AG04450 (cell line): ENCODE measurements at regions not wholly inside any gene's neighbourhood (a gene's known extent, or its start where the extent isn't known, plus 50 kb on each side); places are given as distances from the start of the nearest gene placed in this dataset.

Source experiments
- CTCF ChIA-PET: fragments of 300-600, 350-600 bp; formaldehyde crosslinking; extraction: SDS; loops from one replicate; lab custom pipeline; 2022; ENCODE audit warnings: antibody characterized with exemption, inconsistent platforms; lab: Charles Lee
- POLR2A ChIA-PET: fragments of 350-600 bp; formaldehyde crosslinking; extraction: SDS; loops from one replicate; lab custom pipeline; 2021; ENCODE audit warnings: antibody characterized with exemption, inconsistent platforms; lab: Yijun Ruan, JAX
- DNase-seq: peaks from one replicate; pipeline ENCODE4 v3.0.0-alpha.2; 2011; ENCODE audit warnings: low read depth, low spot score
- H3K27ac ChIP-seq: one replicate; pipeline ENCODE4 v1.5.1; 2012; ENCODE audit warnings: low read depth, low read length, control low read depth
- H3K27me3 ChIP-seq: one replicate; pipeline ENCODE4 v1.6.0; 2012; ENCODE audit warnings: low read length; ENCODE audit not compliant: control insufficient read depth, insufficient read depth
- H3K4me3 ChIP-seq: 2 replicates; pipeline ENCODE4 v1.5.1; 2011; ENCODE audit warnings: mild to moderate bottlenecking, low read depth, low read length, control low read depth
- H3K9me3 ChIP-seq: 2 replicates; pipeline ENCODE4 v1.5.1; 2012; ENCODE audit warnings: low read length; ENCODE audit not compliant: control insufficient read depth, insufficient read depth
- TF ChIP-seq, protein P1 (sequence below): IDR thresholded peaks from 2 replicates; pipeline ENCODE4 v1.5.1; 2011; ENCODE audit warnings: low read depth, low read length, control low read depth, inconsistent platforms

DNA sequence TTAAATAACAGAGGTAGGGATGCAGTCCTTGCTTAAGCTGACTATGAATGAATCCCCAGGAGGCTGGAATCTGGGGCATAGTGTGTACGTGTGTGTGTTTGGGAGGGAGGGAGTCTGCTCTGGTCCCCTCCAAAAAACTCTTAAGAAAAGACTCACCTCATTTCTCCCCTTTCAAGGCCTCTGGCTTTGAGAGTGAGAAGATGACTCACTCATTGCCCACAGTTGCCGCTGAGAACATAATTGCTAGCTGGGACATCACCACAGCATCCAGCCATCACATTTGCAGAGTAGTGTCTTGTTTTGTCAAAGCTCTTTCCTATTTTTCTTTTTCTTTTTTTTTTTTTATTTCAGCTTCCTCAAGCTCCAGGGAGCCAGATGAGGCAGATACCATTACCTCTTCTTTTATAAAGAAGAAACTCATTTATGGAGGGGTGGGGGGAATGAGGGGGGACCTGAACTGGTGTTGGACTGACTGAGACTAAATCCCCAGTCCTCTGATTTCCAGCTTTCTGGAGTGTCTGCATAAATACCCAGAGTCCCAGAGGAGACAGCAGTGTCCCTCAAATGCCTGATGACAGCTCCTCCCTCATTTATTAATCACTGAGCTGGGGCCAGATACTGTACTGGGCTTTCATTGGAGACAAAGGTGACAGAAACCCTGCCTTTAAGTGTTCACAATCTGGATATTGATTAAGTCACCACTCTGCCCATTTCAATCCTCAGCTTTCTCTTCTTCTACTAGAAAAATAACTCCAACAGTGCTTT lies 61.9 kb upstream of the LAS1L start:
- DNase-seq = no peak
- ChIA-PET CTCF (interaction anchor here (0.6 to 2.2 kb wide), 14 partner anchors 9 to 181 kb away, joined by 3 to 12 read pairs (median 4); no protein-coding TSS in a partner anchor), POLR2A (no interaction called here)
- peak overlapping the region; percentile 68 for H3K27ac ChIP-seq
- H3K9me3 ChIP-seq = no peaks in the 10 kb centered on the region
- TF ChIP-seq, protein P1, sequence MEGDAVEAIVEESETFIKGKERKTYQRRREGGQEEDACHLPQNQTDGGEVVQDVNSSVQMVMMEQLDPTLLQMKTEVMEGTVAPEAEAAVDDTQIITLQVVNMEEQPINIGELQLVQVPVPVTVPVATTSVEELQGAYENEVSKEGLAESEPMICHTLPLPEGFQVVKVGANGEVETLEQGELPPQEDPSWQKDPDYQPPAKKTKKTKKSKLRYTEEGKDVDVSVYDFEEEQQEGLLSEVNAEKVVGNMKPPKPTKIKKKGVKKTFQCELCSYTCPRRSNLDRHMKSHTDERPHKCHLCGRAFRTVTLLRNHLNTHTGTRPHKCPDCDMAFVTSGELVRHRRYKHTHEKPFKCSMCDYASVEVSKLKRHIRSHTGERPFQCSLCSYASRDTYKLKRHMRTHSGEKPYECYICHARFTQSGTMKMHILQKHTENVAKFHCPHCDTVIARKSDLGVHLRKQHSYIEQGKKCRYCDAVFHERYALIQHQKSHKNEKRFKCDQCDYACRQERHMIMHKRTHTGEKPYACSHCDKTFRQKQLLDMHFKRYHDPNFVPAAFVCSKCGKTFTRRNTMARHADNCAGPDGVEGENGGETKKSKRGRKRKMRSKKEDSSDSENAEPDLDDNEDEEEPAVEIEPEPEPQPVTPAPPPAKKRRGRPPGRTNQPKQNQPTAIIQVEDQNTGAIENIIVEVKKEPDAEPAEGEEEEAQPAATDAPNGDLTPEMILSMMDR = no peak
- H3K27me3 ChIP-seq = no peaks in the 10 kb centered on the region
- no peak overlapping the region for H3K4me3 ChIP-seq

DNA sequence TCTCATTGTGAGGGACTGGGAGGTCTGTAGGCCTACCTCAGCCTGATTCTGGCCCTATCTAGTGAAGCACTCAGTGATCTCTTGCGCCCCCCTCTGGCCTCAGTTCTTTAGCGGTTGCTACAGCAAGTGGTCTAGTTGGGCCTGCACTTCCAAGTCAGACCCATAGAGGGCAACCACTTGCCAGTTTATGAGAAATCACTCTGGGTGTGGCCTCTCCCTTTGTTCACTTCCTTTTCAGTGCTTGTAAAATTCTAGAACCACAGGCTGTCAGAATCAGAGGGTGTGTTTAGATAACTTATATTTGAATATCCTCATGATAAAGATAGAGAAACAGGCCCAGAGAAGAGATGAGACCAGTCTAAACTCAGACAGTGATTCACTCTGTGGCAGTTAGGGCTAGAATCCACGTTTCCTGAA lies 60.9 kb upstream of the LAS1L start:
- TF ChIP-seq, protein P1 = peak; percentile 98
- ChIA-PET CTCF (interaction anchor here (0.7 to 2.2 kb wide), 6 partner anchors 15 to 182 kb away, joined by 3 to 12 read pairs (median 4); no protein-coding TSS in a partner anchor), POLR2A (no interaction called here)
- no peak overlapping the region for H3K4me3 ChIP-seq
- H3K27me3 ChIP-seq = no peaks in the 10 kb centered on the region
- H3K27ac ChIP-seq = peak overlapping the region; percentile 68
- no peaks in the 10 kb centered on the region for H3K9me3 ChIP-seq
- peak; percentile 83 for DNase-seq

DNA sequence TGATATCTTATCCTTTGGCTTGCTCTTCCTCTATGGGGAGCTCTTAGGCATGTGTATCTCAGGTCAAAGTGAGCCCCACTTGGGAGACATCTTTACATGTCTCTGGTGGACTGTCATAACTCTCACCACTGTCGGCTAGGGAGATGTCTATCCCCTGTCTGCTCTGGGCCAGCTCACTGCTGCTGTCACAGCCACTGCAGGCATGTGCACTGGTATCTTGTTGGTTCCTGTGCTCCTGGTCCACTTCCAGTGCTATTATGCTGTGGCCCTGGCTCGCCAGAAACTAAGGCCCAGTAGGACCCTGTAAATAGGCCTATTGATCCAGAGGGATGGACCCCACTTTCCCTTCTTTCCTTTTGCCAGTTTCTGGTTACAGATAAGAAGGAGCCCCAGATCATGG lies 56.6 kb upstream of the LAS1L start:
- TF ChIP-seq, protein P1 = no peak
- H3K9me3 ChIP-seq = no peaks in the 10 kb centered on the region
- ChIA-PET CTCF (interaction anchor here (0.9 kb wide), 1 partner anchor 9 kb away, joined by 4 read pairs; no protein-coding TSS in a partner anchor), POLR2A (no interaction called here)
- no peak for DNase-seq
- H3K4me3 ChIP-seq = no peak overlapping the region
- H3K27me3 ChIP-seq = no peaks in the 10 kb centered on the region
- H3K27ac ChIP-seq = no peak overlapping the region

DNA sequence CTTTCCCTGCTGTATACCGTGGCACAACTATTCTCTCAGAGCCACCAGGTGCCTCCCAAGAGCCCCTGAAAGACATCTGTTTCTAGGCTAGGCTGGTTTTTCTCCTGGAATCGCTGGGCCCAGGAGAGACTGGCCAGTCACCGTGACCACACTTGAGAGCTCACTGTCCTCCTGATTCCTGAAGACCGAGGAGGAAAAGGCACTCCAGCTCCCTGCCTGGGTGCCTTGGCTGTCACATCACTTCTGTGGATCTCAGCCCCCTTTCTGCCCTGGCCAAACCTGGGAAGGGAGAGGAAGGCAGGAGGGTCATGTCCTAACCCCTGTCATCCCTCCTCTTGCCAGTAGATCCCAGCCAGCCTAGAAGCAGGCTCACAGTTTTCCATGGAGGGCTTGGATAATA lies 54.7 kb upstream of the LAS1L start:
- POLR2A ChIA-PET = no interaction called here
- Histone ChIP-seq H3K27me3 (no peaks in the 10 kb centered on the region), H3K9me3 (no peaks in the 10 kb centered on the region), H3K4me3 (no peak overlapping the region), H3K27ac (no peak overlapping the region)
- TF ChIP-seq, protein P1 = no peak
- DNase-seq = no peak
- CTCF ChIA-PET = interaction anchor here (0.7 to 0.8 kb wide), 2 partner anchors 12 to 1143 kb away, joined by 4 to 5 read pairs; no protein-coding TSS in a partner anchor

DNA sequence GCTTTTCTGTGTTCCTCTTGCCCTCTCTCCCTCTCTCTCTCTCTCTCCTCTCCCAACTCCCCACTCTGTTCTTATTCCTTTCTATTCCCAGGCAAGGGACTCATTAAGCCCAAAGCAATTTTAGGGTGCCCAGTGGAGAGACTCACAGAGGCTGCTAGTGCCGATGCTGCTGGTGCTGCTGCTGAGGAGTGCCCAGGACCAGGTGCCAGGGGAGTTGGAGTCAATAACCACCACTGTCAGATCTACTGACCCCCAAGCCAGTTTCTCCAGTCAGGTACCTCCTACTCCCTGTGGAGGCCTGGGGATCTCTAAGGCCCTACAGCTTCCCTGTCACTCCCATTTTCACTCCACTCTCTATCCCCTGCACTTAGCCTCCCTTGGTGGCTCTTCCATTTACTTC lies 54.2 kb upstream of the LAS1L start:
- TF ChIP-seq, protein P1 = no peak
- POLR2A ChIA-PET = no interaction called here
- CTCF ChIA-PET = interaction anchor here (0.6 to 0.8 kb wide), 2 partner anchors 437 to 1143 kb away, joined by 3 to 5 read pairs; no protein-coding TSS in a partner anchor
- no peak overlapping the region for H3K27ac ChIP-seq
- no peak for DNase-seq
- H3K27me3 ChIP-seq = no peaks in the 10 kb centered on the region
- no peaks in the 10 kb centered on the region for H3K9me3 ChIP-seq
- H3K4me3 ChIP-seq = peak overlapping the region; percentile 44
